Nephron progenitor cell (in vitro differentiated cells): ENCODE measurements at regions not wholly inside any gene's neighbourhood (a gene's known extent, or its start where the extent isn't known, plus 50 kb on each side); places are given as distances from the start of the nearest gene placed in this dataset.

ENCODE experiments used
- DNase-seq: peaks from one replicate; pipeline ENCODE4 v3.0.0; 2021
- H3K27ac Mint-ChIP-seq: 2 replicates; pipeline ENCODE4 v1.8.0; 2021; ENCODE audit warnings: mild to moderate bottlenecking, moderate library complexity, mixed read lengths
- H3K27me3 Mint-ChIP-seq: 2 replicates; pipeline ENCODE4 v1.8.0; 2021; ENCODE audit warnings: mild to moderate bottlenecking, low read depth, mixed read lengths; ENCODE audit not compliant: poor library complexity
- H3K36me3 Mint-ChIP-seq: 2 replicates; pipeline ENCODE4 v1.8.0; 2021; ENCODE audit warnings: low read depth, mixed read lengths
- H3K4me1 Mint-ChIP-seq: 2 replicates; pipeline ENCODE4 v1.8.0; 2021; ENCODE audit warnings: mixed read lengths
- H3K4me3 Mint-ChIP-seq: 2 replicates; pipeline ENCODE4 v1.8.0; 2021; ENCODE audit warnings: mild to moderate bottlenecking, moderate library complexity, mixed read lengths
- H3K9me3 Mint-ChIP-seq: 2 replicates; pipeline ENCODE4 v1.8.0; 2021; ENCODE audit warnings: mild to moderate bottlenecking, moderate library complexity, mixed read lengths
- CTCF ChIP-seq: fragments of 200-600 bp; sonication (generic); IDR thresholded peaks from 2 replicates; pipeline ENCODE4 v1.5.0; 2021; ENCODE audit warnings: antibody characterized with exemption

DNA sequence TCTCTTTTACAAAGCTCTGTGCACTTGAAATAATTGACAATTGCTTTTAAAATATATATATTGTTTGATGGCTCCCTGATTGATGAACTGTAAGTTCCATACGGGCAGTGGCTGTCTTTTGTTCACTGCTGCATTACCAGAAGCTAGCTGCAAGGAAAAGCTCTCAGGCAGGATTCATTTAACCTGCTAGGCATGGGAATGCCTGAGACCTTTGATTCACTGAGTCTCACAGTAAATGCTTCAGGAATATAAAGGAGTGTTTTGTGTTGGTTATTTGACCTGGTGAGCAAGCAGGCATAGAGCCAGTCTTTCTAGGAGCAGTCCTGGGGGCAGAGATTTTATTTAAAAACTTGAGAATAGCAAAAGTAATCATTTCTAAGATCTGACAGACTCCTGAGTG, 193.2 kb upstream of the ITGA4 start:
- Mint-ChIP-seq H3K27me3 (peaks cover 4% of the 10 kb centered on the region), H3K9me3 (no peaks in the 10 kb centered on the region), H3K27ac (no peak overlapping the region), H3K4me1 (no peaks in the 10 kb centered on the region), H3K36me3 (no peaks in the 10 kb centered on the region), H3K4me3 (no peak overlapping the region)
- DNase-seq, result no peak
- no peak for TF ChIP-seq CTCF

- no peak for TF ChIP-seq CTCF
- no peaks in the 10 kb centered on the region for H3K9me3 Mint-ChIP-seq
- no peak overlapping the region for H3K27ac Mint-ChIP-seq
- H3K36me3 Mint-ChIP-seq, result no peaks in the 10 kb centered on the region
- no peaks in the 10 kb centered on the region for H3K4me1 Mint-ChIP-seq
- no peak overlapping the region for H3K4me3 Mint-ChIP-seq
- no peak for DNase-seq
- H3K27me3 Mint-ChIP-seq, result peaks cover 7% of the 10 kb centered on the region
Measured at GRCh38 chr2:181264441-181264840, 192.7 kb upstream of the ITGA4 start.

- no peak for TF ChIP-seq CTCF
- H3K36me3 Mint-ChIP-seq, result no peaks in the 10 kb centered on the region
- no peaks in the 10 kb centered on the region for H3K4me1 Mint-ChIP-seq
- H3K27ac Mint-ChIP-seq, result no peak overlapping the region
- no peak for DNase-seq
- H3K4me3 Mint-ChIP-seq, result no peak overlapping the region
- H3K9me3 Mint-ChIP-seq, result no peaks in the 10 kb centered on the region
- peaks cover 9% of the 10 kb centered on the region for H3K27me3 Mint-ChIP-seq
Measured at GRCh38 chr2:181266614-181267013, 190.6 kb upstream of the ITGA4 start.

DNA sequence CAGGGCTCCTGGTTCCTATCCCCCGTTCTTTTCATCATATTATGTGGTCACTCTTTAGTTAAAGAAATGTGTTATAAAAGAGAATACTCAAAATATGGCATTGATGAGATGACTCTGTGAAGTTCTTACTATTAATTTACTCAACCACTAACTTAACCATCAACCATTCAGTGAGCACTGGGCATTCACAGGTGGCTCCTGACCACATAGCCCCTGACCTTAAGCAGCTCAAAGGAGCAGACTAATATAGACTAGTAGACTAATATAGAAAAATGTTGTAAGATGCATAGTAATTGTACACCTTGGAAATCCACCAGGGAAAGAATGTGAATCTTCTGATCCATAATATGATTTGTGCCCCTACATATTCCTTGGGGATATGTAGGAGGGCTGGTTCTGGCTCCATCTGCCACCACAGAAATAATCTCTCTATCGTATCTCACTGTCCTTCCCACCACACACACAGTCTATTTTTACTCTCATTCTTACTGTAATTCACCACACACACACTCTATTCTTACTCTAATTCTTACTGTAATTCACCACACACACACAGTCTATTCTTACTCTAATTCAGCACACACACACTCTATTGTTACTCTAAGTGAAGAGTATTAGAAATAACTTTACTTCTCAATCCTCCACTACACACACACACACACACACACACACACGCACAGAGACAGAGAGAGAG, 188.9 kb upstream of the ITGA4 start:
- H3K27ac Mint-ChIP-seq, result no peak overlapping the region
- no peaks in the 10 kb centered on the region for H3K4me1 Mint-ChIP-seq
- peaks cover 10% of the 10 kb centered on the region for H3K27me3 Mint-ChIP-seq
- no peak for TF ChIP-seq CTCF
- H3K9me3 Mint-ChIP-seq, result no peaks in the 10 kb centered on the region
- DNase-seq, result no peak
- no peaks in the 10 kb centered on the region for H3K36me3 Mint-ChIP-seq
- no peak overlapping the region for H3K4me3 Mint-ChIP-seq

DNA sequence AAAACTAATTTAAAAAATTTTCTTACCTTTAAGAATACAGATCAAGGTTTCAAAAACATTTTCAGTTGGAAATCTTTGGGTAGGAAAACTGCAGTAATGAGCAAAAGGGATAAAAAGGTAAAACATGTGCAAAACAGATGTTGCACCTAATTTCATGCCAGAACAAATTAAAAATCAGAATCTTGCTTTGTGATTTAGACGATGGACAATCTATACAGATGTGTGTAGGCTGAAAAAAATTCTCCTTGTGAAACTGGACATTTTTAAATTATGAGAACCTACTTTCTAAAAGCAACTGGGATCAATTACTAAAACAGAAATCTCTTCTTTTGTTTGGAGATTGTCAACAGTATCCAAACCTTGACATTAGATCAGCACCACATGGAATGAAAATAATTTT, 183.2 kb upstream of the ITGA4 start:
- Mint-ChIP-seq H3K27ac (no peak overlapping the region), H3K36me3 (no peaks in the 10 kb centered on the region), H3K27me3 (peaks cover 10% of the 10 kb centered on the region), H3K4me1 (no peaks in the 10 kb centered on the region), H3K9me3 (no peaks in the 10 kb centered on the region), H3K4me3 (no peak overlapping the region)
- DNase-seq, result no peak
- no peak for TF ChIP-seq CTCF

- Mint-ChIP-seq H3K4me3 (no peak overlapping the region), H3K36me3 (no peaks in the 10 kb centered on the region), H3K27me3 (peaks cover 6% of the 10 kb centered on the region), H3K9me3 (no peaks in the 10 kb centered on the region), H3K27ac (no peak overlapping the region), H3K4me1 (peaks cover 7% of the 10 kb centered on the region)
- no peak for DNase-seq
- no peak for TF ChIP-seq CTCF
Measured at GRCh38 chr2:181275643-181276070, 181.5 kb upstream of the ITGA4 start.
